HAP-1 (cell line): ENCODE measurements at regions not wholly inside any gene's neighbourhood (a gene's known extent, or its start where the extent isn't known, plus 50 kb on each side); places are given as distances from the start of the nearest gene placed in this dataset.
A peak's percentile ranks its signal among the peaks of the same experiment; 100 is the strongest.

Experiments used
- DNase-seq, 2 experiments: peaks; one replicate each; pipeline ENCODE4 v3.0.0-alpha.2; 2016 to 2020; ENCODE audit warnings: low spot score in 2 of 2
- H3K27me3 ChIP-seq: fragments of 250-450 bp; sonication (Bioruptor Pico); 2 replicates; pipeline ENCODE4 v1.5.1; 2020; ENCODE audit warnings: low read depth, mild to moderate bottlenecking, moderate library complexity
- H3K36me3 ChIP-seq: fragments of 250-450 bp; sonication (Bioruptor Pico); replicated peaks from 2 replicates; pipeline ENCODE4 v1.5.1; 2020; ENCODE audit warnings: mild to moderate bottlenecking
- H3K4me1 ChIP-seq: fragments of 250-450 bp; sonication (Bioruptor Pico); 2 replicates; pipeline ENCODE4 v1.5.1; 2020; ENCODE audit warnings: mild to moderate bottlenecking
- H3K4me3 ChIP-seq: fragments of 250-450 bp; sonication (Bioruptor Pico); 2 replicates; pipeline ENCODE4 v1.5.1; 2020; ENCODE audit warnings: mild to moderate bottlenecking, moderate library complexity
- H3K9me3 ChIP-seq: fragments of 250-450 bp; sonication (Bioruptor Pico); 2 replicates; pipeline ENCODE4 v1.5.1; 2020; ENCODE audit warnings: mild to moderate bottlenecking, moderate library complexity
- in situ Hi-C: fragments of 300-500 bp; cut with MboI; formaldehyde crosslinking; loops from 3 replicates; pipeline ENCODE4 v1.14.3; 2020; ENCODE audit warnings: low sequenced_read_pairs, inconsistent platforms, mixed read lengths

- no peaks in the 10 kb centered on the region for H3K36me3 ChIP-seq
- in situ Hi-C loops, result no loop called here
- no peaks in the 10 kb centered on the region for H3K27me3 ChIP-seq
- DNase-seq, result no peak
- H3K4me3 ChIP-seq, result no peak overlapping the region
- no peaks in the 10 kb centered on the region for H3K9me3 ChIP-seq
- no peaks in the 10 kb centered on the region for H3K4me1 ChIP-seq
Measured at GRCh38 chr5:167820101-167820990, 471.1 kb upstream of the WWC1 start.

GRCh38 chr5:167821151-167821550 lies 470.3 kb upstream of the WWC1 start:
- in situ Hi-C loops, result no loop called here
- Histone ChIP-seq H3K27me3 (no peaks in the 10 kb centered on the region), H3K4me3 (no peak overlapping the region), H3K4me1 (no peaks in the 10 kb centered on the region), H3K36me3 (no peaks in the 10 kb centered on the region), H3K9me3 (no peaks in the 10 kb centered on the region)
- DNase-seq, result no peak

- in situ Hi-C loops, result no loop called here
Measured at GRCh38 chr5:167821669-167822068, 469.8 kb upstream of the WWC1 start.

GRCh38 chr5:167822241-167822640 lies 469.2 kb upstream of the WWC1 start:
- Histone ChIP-seq H3K4me3 (no peak overlapping the region), H3K27me3 (no peaks in the 10 kb centered on the region), H3K4me1 (no peaks in the 10 kb centered on the region), H3K36me3 (no peaks in the 10 kb centered on the region), H3K9me3 (no peaks in the 10 kb centered on the region)
- in situ Hi-C loops, result no loop called here
- no peak for DNase-seq

More at GRCh38 chr5:167821669-167822068, 469.8 kb upstream of the WWC1 start:
- H3K27me3 ChIP-seq, result no peaks in the 10 kb centered on the region
- DNase-seq, result no peak
- H3K9me3 ChIP-seq, result no peaks in the 10 kb centered on the region
- no peak overlapping the region for H3K4me3 ChIP-seq
- H3K4me1 ChIP-seq, result no peaks in the 10 kb centered on the region
- no peaks in the 10 kb centered on the region for H3K36me3 ChIP-seq

- H3K4me1 ChIP-seq, result no peaks in the 10 kb centered on the region
- no peak overlapping the region for H3K4me3 ChIP-seq
- H3K9me3 ChIP-seq, result no peaks in the 10 kb centered on the region
- in situ Hi-C loops, result no loop called here
- DNase-seq, result no peak
- no peaks in the 10 kb centered on the region for H3K36me3 ChIP-seq
- no peaks in the 10 kb centered on the region for H3K27me3 ChIP-seq
Measured at GRCh38 chr5:167823405-167823804, 468.0 kb upstream of the WWC1 start.

GRCh38 chr5:167827766-167828165 lies 463.7 kb upstream of the WWC1 start:
- no peaks in the 10 kb centered on the region for H3K4me1 ChIP-seq
- in situ Hi-C loops, result no loop called here
- H3K27me3 ChIP-seq, result no peaks in the 10 kb centered on the region
- no peaks in the 10 kb centered on the region for H3K36me3 ChIP-seq
- DNase-seq, result no peak
- H3K9me3 ChIP-seq, result no peaks in the 10 kb centered on the region
- no peak overlapping the region for H3K4me3 ChIP-seq

GRCh38 chr5:167831754-167832504 lies 459.5 kb upstream of the WWC1 start:
- H3K27me3 ChIP-seq, result no peaks in the 10 kb centered on the region
- no peaks in the 10 kb centered on the region for H3K4me1 ChIP-seq
- no peaks in the 10 kb centered on the region for H3K36me3 ChIP-seq
- in situ Hi-C loops, result no loop called here
- no peak overlapping the region for H3K4me3 ChIP-seq
- H3K9me3 ChIP-seq, result no peaks in the 10 kb centered on the region
- no peak for DNase-seq

GRCh38 chr5:167832609-167833008 lies 458.8 kb upstream of the WWC1 start:
- Histone ChIP-seq H3K27me3 (no peaks in the 10 kb centered on the region), H3K9me3 (no peaks in the 10 kb centered on the region), H3K36me3 (no peaks in the 10 kb centered on the region), H3K4me3 (no peak overlapping the region), H3K4me1 (no peaks in the 10 kb centered on the region)
- DNase-seq, result no peak
- in situ Hi-C loops, result no loop called here

- no peaks in the 10 kb centered on the region for H3K27me3 ChIP-seq
- no peak for DNase-seq
- no peaks in the 10 kb centered on the region for H3K4me1 ChIP-seq
Measured at GRCh38 chr5:167833456-167833855, 458.0 kb upstream of the WWC1 start.

GRCh38 chr5:167835146-167835545 lies 456.3 kb upstream of the WWC1 start:
- Histone ChIP-seq H3K36me3 (no peaks in the 10 kb centered on the region), H3K9me3 (no peaks in the 10 kb centered on the region), H3K4me1 (no peaks in the 10 kb centered on the region), H3K27me3 (peaks cover 5% of the 10 kb centered on the region; the same call in 1 of the 2 replicates), H3K4me3 (no peak overlapping the region)
- in situ Hi-C loops, result no loop called here
- peak in 1 of 2 experiments; percentile 31 for DNase-seq

More at GRCh38 chr5:167833456-167833855, 458.0 kb upstream of the WWC1 start:
- Histone ChIP-seq H3K4me3 (no peak overlapping the region), H3K9me3 (no peaks in the 10 kb centered on the region), H3K36me3 (no peaks in the 10 kb centered on the region)
- in situ Hi-C loops, result no loop called here

GRCh38 chr5:167837127-167837526 lies 454.3 kb upstream of the WWC1 start:
- no peaks in the 10 kb centered on the region for H3K9me3 ChIP-seq
- no peak for DNase-seq
- H3K27me3 ChIP-seq, result peaks cover 5% of the 10 kb centered on the region; the same call in 1 of the 2 replicates
- H3K4me3 ChIP-seq, result no peak overlapping the region
- in situ Hi-C loops, result no loop called here
- no peaks in the 10 kb centered on the region for H3K4me1 ChIP-seq
- H3K36me3 ChIP-seq, result no peaks in the 10 kb centered on the region

GRCh38 chr5:167839065-167839464 lies 452.4 kb upstream of the WWC1 start:
- DNase-seq, result no peak
- H3K27me3 ChIP-seq, result peaks cover 8% of the 10 kb centered on the region; the same call in 1 of the 2 replicates

GRCh38 chr5:167840527-167841130 lies 450.8 kb upstream of the WWC1 start:
- DNase-seq, result no peak
- in situ Hi-C loops, result no loop called here
- peaks cover 8% of the 10 kb centered on the region; the same call in 1 of the 2 replicates for H3K27me3 ChIP-seq
- no peaks in the 10 kb centered on the region for H3K4me1 ChIP-seq
- H3K4me3 ChIP-seq, result no peak overlapping the region
- no peaks in the 10 kb centered on the region for H3K36me3 ChIP-seq
- no peaks in the 10 kb centered on the region for H3K9me3 ChIP-seq

More at GRCh38 chr5:167839065-167839464, 452.4 kb upstream of the WWC1 start:
- no peaks in the 10 kb centered on the region for H3K9me3 ChIP-seq
- no peak overlapping the region for H3K4me3 ChIP-seq
- no peaks in the 10 kb centered on the region for H3K4me1 ChIP-seq
- H3K36me3 ChIP-seq, result no peaks in the 10 kb centered on the region
- in situ Hi-C loops, result no loop called here
